ENCODE measurements at regions not wholly inside any gene's neighbourhood (a gene's known extent, or its start where the extent isn't known, plus 50 kb on each side); places are given as distances from the start of the nearest gene placed in this dataset.

- Histone ChIP-seq H2AFZ (ENCODE audit: control insufficient read depth, low read depth, low read length) (no peak overlapping the region), H3K27ac (ENCODE audit: control insufficient read depth, insufficient read depth) (no peak overlapping the region), H4K20me1 (ENCODE audit: control insufficient read depth, insufficient read depth) (no peaks in the 10 kb centered on the region), H3K9ac (ENCODE audit: control insufficient read depth, insufficient read depth, low read length) (no peak overlapping the region), H3K27me3 (replicated peaks in 1 of 2; ENCODE audit: control insufficient read depth in 2 of 2, insufficient read depth in 2 of 2, low read length in 1 of 2) (no peaks in the 10 kb centered on the region), H3K4me1 (ENCODE audit: control insufficient read depth, insufficient read depth, low read length) (no peaks in the 10 kb centered on the region), H3K4me3 (no peak overlapping the region), H3K4me2 (ENCODE audit: control insufficient read depth, insufficient read depth) (no peak overlapping the region), H3K79me2 (ENCODE audit: control insufficient read depth, insufficient read depth, low read length) (no peaks in the 10 kb centered on the region), H3K9me3 (replicated peaks; ENCODE audit: control insufficient read depth, insufficient read depth, low read length) (no peaks in the 10 kb centered on the region), H3K36me3 (ENCODE audit: control insufficient read depth in 2 of 2, insufficient read depth in 2 of 2, low read length in 1 of 2) (no peaks in the 10 kb centered on the region)
- intact Hi-C loops (cut with micrococcal nuclease; ENCODE audit: unreplicated experiment) (no loop called here), in situ Hi-C loops (cut with MboI) (no loop called here)
- DNase-seq (ENCODE audit: low read depth, low spot score) (no peak), FAIRE-seq (no peak), ATAC-seq (no peak)
- no peak for TF ChIP-seq RELA (IDR thresholded peaks at IDR 0.05; ENCODE audit: borderline replicate concordance, partially characterized antibody)
- no peak for TF ChIP-seq PAX8 (IDR thresholded peaks at IDR 0.05)
- no peak for TF ChIP-seq CBX5 (IDR thresholded peaks at IDR 0.05; ENCODE audit: low read depth)
- TF ChIP-seq TBL1XR1 (IDR thresholded peaks at IDR 0.05; ENCODE audit: low read depth, low read length): no peak
- SMC1A ChIA-PET (ENCODE audit: uncharacterized antibody, unreplicated experiment): no interaction called here
- WGBS (ENCODE audit: insufficient coverage, insufficient replicate concordance, low lambda C conversion rate, missing lambda C conversion rate): 44% methylated on average over 9 of the region's 10 CpGs
- no TSS peak for BruUV-seq (replicated peaks)
- POLR2A ChIA-PET: no interaction called here
- CTCF ChIA-PET: no interaction called here
- RAD21 ChIA-PET (ENCODE audit: unreplicated experiment): no interaction called here
These were observed 318.9 kb downstream of the AJAP1 start for GRCh38 chr1:4973341-4973740.

- H3K4me2 ChIP-seq (ENCODE audit: control insufficient read depth, insufficient read depth): no peak overlapping the region
- WGBS (ENCODE audit: insufficient coverage, insufficient replicate concordance, low lambda C conversion rate, missing lambda C conversion rate): 12% methylated on average over 12 of the region's 12 CpGs
- H2AFZ ChIP-seq (ENCODE audit: control insufficient read depth, low read depth, low read length): no peak overlapping the region
- no peak for FAIRE-seq
- SMC1A ChIA-PET (ENCODE audit: uncharacterized antibody, unreplicated experiment): no interaction called here
- no peaks in the 10 kb centered on the region for H3K79me2 ChIP-seq (ENCODE audit: control insufficient read depth, insufficient read depth, low read length)
- no peaks in the 10 kb centered on the region for H3K4me1 ChIP-seq (ENCODE audit: control insufficient read depth, insufficient read depth, low read length)
- no peaks in the 10 kb centered on the region for H3K9me3 ChIP-seq (replicated peaks; ENCODE audit: control insufficient read depth, insufficient read depth, low read length)
- in situ Hi-C loops (cut with MboI): no loop called here
- RAD21 ChIA-PET (ENCODE audit: unreplicated experiment): no interaction called here
- intact Hi-C loops (cut with micrococcal nuclease; ENCODE audit: unreplicated experiment): no loop called here
- no peaks in the 10 kb centered on the region for H3K36me3 ChIP-seq (ENCODE audit: control insufficient read depth in 2 of 2, insufficient read depth in 2 of 2, low read length in 1 of 2)
- no peak overlapping the region for H3K4me3 ChIP-seq
- POLR2A ChIA-PET: no interaction called here
- ATAC-seq: no peak
- H3K27ac ChIP-seq (ENCODE audit: control insufficient read depth, insufficient read depth): no peak overlapping the region
- H3K9ac ChIP-seq (ENCODE audit: control insufficient read depth, insufficient read depth, low read length): no peak overlapping the region
- CTCF ChIA-PET: no interaction called here
- no peak for DNase-seq (ENCODE audit: low read depth, low spot score)
- BruUV-seq (replicated peaks): no TSS peak
- H3K27me3 ChIP-seq (replicated peaks in 1 of 2; ENCODE audit: control insufficient read depth in 2 of 2, insufficient read depth in 2 of 2, low read length in 1 of 2): no peaks in the 10 kb centered on the region
- H4K20me1 ChIP-seq (ENCODE audit: control insufficient read depth, insufficient read depth): no peaks in the 10 kb centered on the region
- TF ChIP-seq ZSCAN29 (IDR thresholded peaks at IDR 0.05): no peak
- TF ChIP-seq CEBPZ (IDR thresholded peaks at IDR 0.05; ENCODE audit: low read depth, low read length): no peak
- no peak for TF ChIP-seq KAT2A (conservative IDR thresholded peaks at IDR 0.05; ENCODE audit: control insufficient read depth, low read depth, low read length)
- no peak for TF ChIP-seq EZH2 (IDR thresholded peaks at IDR 0.05; ENCODE audit: borderline replicate concordance, control insufficient read depth, low read depth, low read length)
- no peak for TF ChIP-seq EP300 (IDR thresholded peaks at IDR 0.05; ENCODE audit: borderline replicate concordance in 1 of 2, control insufficient read depth in 1 of 2, low read depth in 2 of 2, low read length in 2 of 2)
- TF ChIP-seq, protein P1, sequence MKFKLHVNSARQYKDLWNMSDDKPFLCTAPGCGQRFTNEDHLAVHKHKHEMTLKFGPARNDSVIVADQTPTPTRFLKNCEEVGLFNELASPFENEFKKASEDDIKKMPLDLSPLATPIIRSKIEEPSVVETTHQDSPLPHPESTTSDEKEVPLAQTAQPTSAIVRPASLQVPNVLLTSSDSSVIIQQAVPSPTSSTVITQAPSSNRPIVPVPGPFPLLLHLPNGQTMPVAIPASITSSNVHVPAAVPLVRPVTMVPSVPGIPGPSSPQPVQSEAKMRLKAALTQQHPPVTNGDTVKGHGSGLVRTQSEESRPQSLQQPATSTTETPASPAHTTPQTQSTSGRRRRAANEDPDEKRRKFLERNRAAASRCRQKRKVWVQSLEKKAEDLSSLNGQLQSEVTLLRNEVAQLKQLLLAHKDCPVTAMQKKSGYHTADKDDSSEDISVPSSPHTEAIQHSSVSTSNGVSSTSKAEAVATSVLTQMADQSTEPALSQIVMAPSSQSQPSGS (IDR thresholded peaks at IDR 0.05; ENCODE audit: low read length): no peak
- no peak for TF ChIP-seq POLR2AphosphoS2 (IDR thresholded peaks at IDR 0.05; ENCODE audit: low read depth, low read length)
- TF ChIP-seq EED (IDR thresholded peaks at IDR 0.05; ENCODE audit: low read depth): no peak
- TF ChIP-seq NFIC (IDR thresholded peaks at IDR 0.05; ENCODE audit: low read depth, low read length): no peak
- TF ChIP-seq YY1 (IDR thresholded peaks at IDR 0.05; ENCODE audit: low read depth, low read length): no peak
- no peak for TF ChIP-seq NBN (IDR thresholded peaks at IDR 0.05)
These were observed 318.4 kb downstream of the AJAP1 start for GRCh38 chr1:4972761-4973320.
